ENCODE measurements at regions not wholly inside any gene's neighbourhood (a gene's known extent, or its start where the extent isn't known, plus 50 kb on each side); places are given as distances from the start of the nearest gene placed in this dataset.

GRCh38 chr2:22628221-22628620 is 756.8 kb upstream of the KLHL29 start:
- TF ChIP-seq CTCF (IDR thresholded peaks at IDR 0.05) = no peak
- TF ChIP-seq POLR2A (IDR thresholded peaks at IDR 0.05) = no peak

All from testis (tissue), 2 donors.